ENCODE measurements at regions not wholly inside any gene's neighbourhood (a gene's known extent, or its start where the extent isn't known, plus 50 kb on each side); places are given as distances from the start of the nearest gene placed in this dataset.

DNA sequence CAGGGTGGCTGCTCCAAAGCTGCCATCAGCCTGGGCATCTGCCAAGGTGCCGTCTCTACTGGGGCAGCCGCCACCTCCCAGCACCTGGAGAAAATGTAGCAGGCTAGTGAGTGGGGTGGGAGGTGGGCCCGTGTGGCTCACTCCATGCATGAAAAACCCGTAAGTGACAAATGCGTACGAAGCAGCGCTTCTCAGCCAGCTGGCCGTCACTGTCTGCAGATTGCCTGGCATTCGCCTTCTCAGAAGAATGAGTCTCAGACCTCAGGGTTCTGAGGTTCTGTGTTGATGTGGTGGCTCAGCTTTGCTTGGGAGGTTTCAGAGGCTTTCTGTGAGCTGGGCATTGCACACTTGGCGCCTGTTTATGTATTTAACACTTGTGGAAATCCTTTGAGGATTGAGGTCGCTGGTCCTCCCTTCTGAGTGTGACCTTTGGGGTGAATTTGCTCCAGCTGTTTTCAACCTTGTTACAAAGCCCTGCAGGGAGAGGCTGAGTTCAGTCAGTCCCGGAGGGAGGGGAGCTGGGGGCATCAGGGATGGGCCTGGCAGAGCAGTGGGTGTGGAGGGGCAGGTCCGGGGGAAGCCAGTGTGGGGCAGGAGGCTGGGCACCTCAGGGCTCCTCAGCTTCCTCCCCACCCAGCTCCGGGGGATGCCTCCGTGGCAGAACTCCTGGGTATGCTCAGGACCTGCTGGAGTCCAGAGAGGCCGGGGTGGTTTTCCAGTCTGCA is 977.0 kb downstream of the TBC1D22A start:
- TF ChIP-seq EP300 (IDR thresholded peaks at IDR 0.05) (no peak), POLR2A (IDR thresholded peaks at IDR 0.05) (no peak)
- TF ChIP-seq, protein P1, sequence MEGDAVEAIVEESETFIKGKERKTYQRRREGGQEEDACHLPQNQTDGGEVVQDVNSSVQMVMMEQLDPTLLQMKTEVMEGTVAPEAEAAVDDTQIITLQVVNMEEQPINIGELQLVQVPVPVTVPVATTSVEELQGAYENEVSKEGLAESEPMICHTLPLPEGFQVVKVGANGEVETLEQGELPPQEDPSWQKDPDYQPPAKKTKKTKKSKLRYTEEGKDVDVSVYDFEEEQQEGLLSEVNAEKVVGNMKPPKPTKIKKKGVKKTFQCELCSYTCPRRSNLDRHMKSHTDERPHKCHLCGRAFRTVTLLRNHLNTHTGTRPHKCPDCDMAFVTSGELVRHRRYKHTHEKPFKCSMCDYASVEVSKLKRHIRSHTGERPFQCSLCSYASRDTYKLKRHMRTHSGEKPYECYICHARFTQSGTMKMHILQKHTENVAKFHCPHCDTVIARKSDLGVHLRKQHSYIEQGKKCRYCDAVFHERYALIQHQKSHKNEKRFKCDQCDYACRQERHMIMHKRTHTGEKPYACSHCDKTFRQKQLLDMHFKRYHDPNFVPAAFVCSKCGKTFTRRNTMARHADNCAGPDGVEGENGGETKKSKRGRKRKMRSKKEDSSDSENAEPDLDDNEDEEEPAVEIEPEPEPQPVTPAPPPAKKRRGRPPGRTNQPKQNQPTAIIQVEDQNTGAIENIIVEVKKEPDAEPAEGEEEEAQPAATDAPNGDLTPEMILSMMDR (IDR thresholded peaks at IDR 0.05): no peak
